HFFc6 (cell line): ENCODE measurements at regions not wholly inside any gene's neighbourhood (a gene's known extent, or its start where the extent isn't known, plus 50 kb on each side); places are given as distances from the start of the nearest gene placed in this dataset.
A peak's percentile ranks its signal among the peaks of the same experiment; 100 is the strongest.

Source experiments
- DNase-seq: peaks from one replicate; pipeline ENCODE4 v3.0.0-alpha.2; 2018
- H3K27ac Mint-ChIP-seq: 2 replicates; pipeline ENCODE4 v1.8.0; 2020; ENCODE audit warnings: mild to moderate bottlenecking, mixed read lengths
- H3K27me3 Mint-ChIP-seq: 2 replicates; pipeline ENCODE4 v1.8.0; 2021; ENCODE audit warnings: mild to moderate bottlenecking, moderate library complexity, mixed read lengths; ENCODE audit not compliant: insufficient read depth
- H3K36me3 Mint-ChIP-seq: 2 replicates; pipeline ENCODE4 v1.8.0; 2021; ENCODE audit warnings: low read depth, mixed read lengths
- H3K4me1 Mint-ChIP-seq: 2 replicates; pipeline ENCODE4 v1.8.0; 2020; ENCODE audit warnings: low read depth, mixed read lengths
- H3K4me3 Mint-ChIP-seq: 2 replicates; pipeline ENCODE4 v1.8.0; 2020; ENCODE audit warnings: mild to moderate bottlenecking, moderate library complexity, mixed read lengths
- H3K9me3 Mint-ChIP-seq: 2 replicates; pipeline ENCODE4 v1.8.0; 2020; ENCODE audit warnings: mild to moderate bottlenecking, mixed read lengths
- TF ChIP-seq, protein P1 (sequence below): fragments of 200-600 bp; sonication (generic); IDR thresholded peaks from 2 replicates; pipeline ENCODE4 v1.5.0; 2021; ENCODE audit warnings: antibody characterized with exemption, mild to moderate bottlenecking

DNA sequence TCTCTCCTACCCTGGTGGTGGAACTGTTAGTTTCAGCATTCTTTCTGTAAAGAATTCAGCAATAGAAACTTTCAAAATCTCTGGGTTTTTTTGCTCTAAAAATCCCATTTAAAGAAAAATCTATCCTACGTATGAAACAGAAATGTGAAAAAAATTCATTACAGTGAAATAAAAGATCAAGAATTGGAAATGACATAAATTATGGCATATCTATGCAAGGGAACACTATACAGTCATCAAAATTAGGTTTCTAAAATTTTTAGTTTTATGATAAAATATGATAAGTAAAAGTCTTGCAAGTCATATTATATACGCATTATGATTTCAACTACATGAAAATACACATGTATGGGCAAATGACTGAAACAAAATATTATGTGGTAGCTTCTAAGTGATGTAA is 342.6 kb downstream of the CETN3 start:
- Mint-ChIP-seq H3K27me3 (no peaks in the 10 kb centered on the region), H3K4me3 (no peak overlapping the region), H3K9me3 (peaks cover 9% of the 10 kb centered on the region; the same call in 1 of the 2 replicates), H3K36me3 (no peaks in the 10 kb centered on the region), H3K27ac (no peak overlapping the region), H3K4me1 (no peaks in the 10 kb centered on the region)
- no peak for DNase-seq
- TF ChIP-seq, protein P1, sequence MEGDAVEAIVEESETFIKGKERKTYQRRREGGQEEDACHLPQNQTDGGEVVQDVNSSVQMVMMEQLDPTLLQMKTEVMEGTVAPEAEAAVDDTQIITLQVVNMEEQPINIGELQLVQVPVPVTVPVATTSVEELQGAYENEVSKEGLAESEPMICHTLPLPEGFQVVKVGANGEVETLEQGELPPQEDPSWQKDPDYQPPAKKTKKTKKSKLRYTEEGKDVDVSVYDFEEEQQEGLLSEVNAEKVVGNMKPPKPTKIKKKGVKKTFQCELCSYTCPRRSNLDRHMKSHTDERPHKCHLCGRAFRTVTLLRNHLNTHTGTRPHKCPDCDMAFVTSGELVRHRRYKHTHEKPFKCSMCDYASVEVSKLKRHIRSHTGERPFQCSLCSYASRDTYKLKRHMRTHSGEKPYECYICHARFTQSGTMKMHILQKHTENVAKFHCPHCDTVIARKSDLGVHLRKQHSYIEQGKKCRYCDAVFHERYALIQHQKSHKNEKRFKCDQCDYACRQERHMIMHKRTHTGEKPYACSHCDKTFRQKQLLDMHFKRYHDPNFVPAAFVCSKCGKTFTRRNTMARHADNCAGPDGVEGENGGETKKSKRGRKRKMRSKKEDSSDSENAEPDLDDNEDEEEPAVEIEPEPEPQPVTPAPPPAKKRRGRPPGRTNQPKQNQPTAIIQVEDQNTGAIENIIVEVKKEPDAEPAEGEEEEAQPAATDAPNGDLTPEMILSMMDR, result no peak

DNA sequence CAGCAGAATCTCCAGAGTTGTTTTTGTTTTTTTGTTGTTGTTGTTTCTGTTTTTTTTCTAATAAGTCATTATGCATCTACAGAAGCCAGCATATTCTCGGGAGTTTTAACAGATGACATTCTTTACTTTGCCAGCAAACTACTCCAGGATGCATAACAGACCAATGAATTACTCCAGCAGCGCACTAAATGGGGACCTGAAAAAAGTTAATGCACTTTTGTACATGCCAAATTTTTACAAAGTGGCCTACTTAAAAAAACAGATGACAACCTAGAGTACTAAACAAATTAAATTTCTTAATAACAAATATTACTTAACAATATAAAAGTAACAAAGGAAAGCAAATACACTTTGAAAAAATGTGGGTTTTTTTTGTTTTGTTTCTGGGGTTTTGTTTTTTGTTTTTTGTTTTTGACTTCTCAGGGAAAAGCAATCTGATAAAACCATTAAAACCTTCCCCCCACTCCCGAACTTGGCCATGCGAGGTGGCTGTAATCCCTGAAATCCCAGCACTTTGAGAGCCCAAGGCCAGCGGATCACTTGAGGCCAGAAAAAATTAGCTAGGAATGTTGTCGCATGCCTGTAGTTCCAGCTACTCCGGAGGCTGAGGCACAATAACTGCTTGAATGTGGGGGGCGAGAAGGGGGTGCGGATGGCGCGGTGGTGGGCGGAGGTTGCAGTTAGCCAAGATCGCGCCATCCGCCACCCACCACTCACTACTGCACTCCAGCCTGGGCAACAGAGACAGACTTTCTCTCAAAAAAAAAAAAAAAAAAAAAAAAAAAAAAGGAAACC is 352.4 kb downstream of the CETN3 start:
- H3K4me1 Mint-ChIP-seq, result peaks cover 21% of the 10 kb centered on the region; the same call in 1 of the 2 replicates
- H3K27ac Mint-ChIP-seq, result no peak overlapping the region; the same call in 1 of the 2 replicates
- H3K4me3 Mint-ChIP-seq, result no peak overlapping the region; the same call in 1 of the 2 replicates
- H3K36me3 Mint-ChIP-seq, result no peaks in the 10 kb centered on the region
- no peaks in the 10 kb centered on the region for H3K27me3 Mint-ChIP-seq
- peaks cover 16% of the 10 kb centered on the region for H3K9me3 Mint-ChIP-seq
- TF ChIP-seq, protein P1, result no peak
- DNase-seq, result no peak

DNA sequence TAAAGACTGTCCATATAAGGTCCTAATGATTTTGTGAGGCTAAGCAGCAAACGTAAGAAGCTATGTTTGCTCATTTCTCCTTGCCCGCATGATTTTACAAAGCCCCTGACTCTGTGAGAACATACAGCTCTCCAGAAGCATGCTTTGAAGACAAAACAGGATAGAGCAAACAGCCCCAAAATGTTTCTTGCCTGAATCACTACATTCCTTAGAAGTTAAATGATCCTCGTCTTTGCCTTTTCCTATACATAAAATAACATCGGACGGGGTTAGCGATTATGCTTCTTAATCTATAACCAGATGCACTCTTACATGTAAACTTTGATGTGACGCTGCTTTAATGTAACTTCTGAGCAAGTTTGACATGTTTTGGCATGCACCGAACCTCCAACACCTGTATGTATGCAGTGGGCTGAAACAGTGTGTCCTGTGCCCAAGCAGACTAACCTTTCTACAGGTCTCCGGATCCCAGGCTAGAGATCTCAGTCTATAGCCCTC is 353.7 kb downstream of the CETN3 start:
- Mint-ChIP-seq H3K27me3 (no peaks in the 10 kb centered on the region), H3K4me3 (peak overlapping the region; percentile 73; the same call in 1 of the 2 replicates), H3K4me1 (peaks cover 21% of the 10 kb centered on the region; the same call in 1 of the 2 replicates), H3K36me3 (no peaks in the 10 kb centered on the region), H3K27ac (no peak overlapping the region), H3K9me3 (peaks cover 12% of the 10 kb centered on the region)
- TF ChIP-seq, protein P1, result no peak
- DNase-seq, result no peak

DNA sequence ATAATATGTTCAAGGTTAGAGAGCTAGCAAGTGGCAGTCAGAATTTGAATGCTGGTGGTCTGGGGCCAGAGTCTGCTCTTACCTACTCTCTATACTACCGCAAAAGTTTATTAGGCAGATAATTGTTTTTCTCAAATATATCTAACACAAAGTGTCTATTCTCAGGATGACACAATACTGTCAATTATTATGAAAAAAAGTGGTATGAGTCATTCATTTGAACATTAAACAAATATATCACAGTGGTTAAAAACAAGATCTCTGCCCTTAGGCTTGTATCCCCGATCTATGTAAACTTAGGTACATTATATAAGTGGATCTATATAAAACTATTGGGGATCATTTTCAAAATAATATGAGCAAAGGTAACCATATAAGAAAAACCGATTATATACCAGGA is 354.9 kb downstream of the CETN3 start:
- Mint-ChIP-seq H3K4me3 (peak overlapping the region; percentile 73; the same call in 1 of the 2 replicates), H3K9me3 (peaks cover 6% of the 10 kb centered on the region), H3K27ac (no peak overlapping the region), H3K4me1 (peaks cover 21% of the 10 kb centered on the region; the same call in 1 of the 2 replicates), H3K27me3 (no peaks in the 10 kb centered on the region), H3K36me3 (no peaks in the 10 kb centered on the region)
- TF ChIP-seq, protein P1, result no peak
- no peak for DNase-seq

DNA sequence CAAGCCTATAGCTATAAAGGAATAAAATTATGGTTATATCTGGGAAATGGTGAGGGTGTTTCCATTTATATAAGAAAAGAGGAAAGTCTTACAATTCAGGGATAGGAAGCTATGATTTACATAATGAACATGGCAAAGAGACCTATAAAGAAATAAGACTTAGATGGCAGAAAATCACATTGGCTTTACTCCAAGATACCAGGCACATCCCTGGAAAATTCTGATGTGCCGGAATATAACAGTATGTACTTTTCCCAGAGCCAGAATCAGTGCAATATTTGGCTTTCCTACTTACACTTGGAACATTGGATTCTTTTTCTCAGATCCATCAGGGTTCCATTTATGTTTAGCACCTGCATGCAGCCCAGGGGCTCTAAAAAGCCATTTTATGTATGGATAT is 357.8 kb downstream of the CETN3 start:
- DNase-seq, result no peak

More for the DNA sequence above, 357.8 kb downstream of the CETN3 start:
- Mint-ChIP-seq H3K4me3 (no peak overlapping the region), H3K4me1 (peaks cover 19% of the 10 kb centered on the region; the same call in 1 of the 2 replicates), H3K27me3 (no peaks in the 10 kb centered on the region), H3K36me3 (no peaks in the 10 kb centered on the region), H3K9me3 (peaks cover 10% of the 10 kb centered on the region), H3K27ac (no peak overlapping the region)
- TF ChIP-seq, protein P1, result no peak
